IMR-90 (cell line): ENCODE measurements at regions not wholly inside any gene's neighbourhood (a gene's known extent, or its start where the extent isn't known, plus 50 kb on each side); places are given as distances from the start of the nearest gene placed in this dataset.

Experiments used
- CEBPB ChIP-seq: IDR thresholded peaks from 2 replicates; pipeline ENCODE4 v1.6.1; 2012; ENCODE audit warnings: low read depth, low read length, improper control_type of control experiment
- CHD1 ChIP-seq: IDR thresholded peaks from 2 replicates; pipeline ENCODE4 v1.6.1; 2012; ENCODE audit warnings: low read depth, low read length, improper control_type of control experiment
- FOS ChIP-seq: fragments of 150-350 bp; IDR thresholded peaks from 2 replicates; pipeline ENCODE4 v1.6.1; 2016; ENCODE audit warnings: low read depth, low read length
- MAFK ChIP-seq: IDR thresholded peaks from 2 replicates; pipeline ENCODE4 v1.6.1; 2012; ENCODE audit warnings: low read depth, low read length, improper control_type of control experiment
- MXI1 ChIP-seq: IDR thresholded peaks from 2 replicates; pipeline ENCODE4 v1.6.1; 2012; ENCODE audit warnings: low read depth, mild to moderate bottlenecking, low read length, moderate library complexity, borderline replicate concordance
- POLR2A ChIP-seq: IDR thresholded peaks from 2 replicates; pipeline ENCODE4 v1.6.1; 2012; ENCODE audit warnings: mild to moderate bottlenecking, low read depth, low read length
- RAD21 ChIP-seq: IDR thresholded peaks from 2 replicates; pipeline ENCODE4 v1.6.1; 2012; ENCODE audit warnings: low read length, improper control_type of control experiment
- RFX5 ChIP-seq: IDR thresholded peaks from 2 replicates; pipeline ENCODE4 v1.8.0; 2012; ENCODE audit warnings: low read depth, mild to moderate bottlenecking, low read length, moderate library complexity
- SMC3 ChIP-seq: fragments of 150-350 bp; IDR thresholded peaks from 2 replicates; pipeline ENCODE4 v1.6.1; 2016; ENCODE audit warnings: low read depth, mild to moderate bottlenecking, antibody characterized with exemption, low read length, moderate library complexity
- TF ChIP-seq, protein P1 (sequence below): conservative IDR thresholded peaks from 2 replicates; pipeline ENCODE4 v1.5.1; 2012; ENCODE audit warnings: mild to moderate bottlenecking, low read depth, low read length, improper control_type of control experiment
- TF ChIP-seq, protein P2 (sequence below): fragments of 150-350 bp; IDR thresholded peaks from 2 replicates; pipeline ENCODE4 v1.6.1; 2017; ENCODE audit warnings: mild to moderate bottlenecking, antibody characterized with exemption, low read length, low read depth

DNA sequence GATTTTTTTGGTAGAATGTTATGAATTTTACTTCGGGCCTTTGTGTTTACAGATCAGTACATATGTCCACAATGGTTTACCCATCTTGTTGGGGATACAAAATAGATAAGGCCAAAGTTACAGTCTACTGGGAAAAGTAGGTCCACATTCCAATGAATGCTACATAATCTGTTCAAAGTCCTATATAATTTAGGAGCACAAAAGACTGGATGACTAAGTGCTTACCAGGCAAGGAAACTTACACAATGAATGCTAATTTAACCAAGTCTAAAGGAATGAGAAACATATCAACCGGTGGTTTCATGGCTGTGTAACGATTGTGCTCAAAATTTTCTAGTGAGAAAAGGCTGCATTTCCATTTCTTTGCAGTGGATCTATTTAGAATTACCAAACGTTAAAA, 97.4 kb upstream of the TRPM3 start:
- TF ChIP-seq, protein P1, sequence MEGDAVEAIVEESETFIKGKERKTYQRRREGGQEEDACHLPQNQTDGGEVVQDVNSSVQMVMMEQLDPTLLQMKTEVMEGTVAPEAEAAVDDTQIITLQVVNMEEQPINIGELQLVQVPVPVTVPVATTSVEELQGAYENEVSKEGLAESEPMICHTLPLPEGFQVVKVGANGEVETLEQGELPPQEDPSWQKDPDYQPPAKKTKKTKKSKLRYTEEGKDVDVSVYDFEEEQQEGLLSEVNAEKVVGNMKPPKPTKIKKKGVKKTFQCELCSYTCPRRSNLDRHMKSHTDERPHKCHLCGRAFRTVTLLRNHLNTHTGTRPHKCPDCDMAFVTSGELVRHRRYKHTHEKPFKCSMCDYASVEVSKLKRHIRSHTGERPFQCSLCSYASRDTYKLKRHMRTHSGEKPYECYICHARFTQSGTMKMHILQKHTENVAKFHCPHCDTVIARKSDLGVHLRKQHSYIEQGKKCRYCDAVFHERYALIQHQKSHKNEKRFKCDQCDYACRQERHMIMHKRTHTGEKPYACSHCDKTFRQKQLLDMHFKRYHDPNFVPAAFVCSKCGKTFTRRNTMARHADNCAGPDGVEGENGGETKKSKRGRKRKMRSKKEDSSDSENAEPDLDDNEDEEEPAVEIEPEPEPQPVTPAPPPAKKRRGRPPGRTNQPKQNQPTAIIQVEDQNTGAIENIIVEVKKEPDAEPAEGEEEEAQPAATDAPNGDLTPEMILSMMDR: no peak
- no peak for TF ChIP-seq MAFK
- no peak for TF ChIP-seq FOS
- no peak for TF ChIP-seq POLR2A
- no peak for TF ChIP-seq SMC3
- TF ChIP-seq MXI1: no peak
- no peak for TF ChIP-seq RAD21
- TF ChIP-seq CEBPB: no peak
- no peak for TF ChIP-seq CHD1
- no peak for TF ChIP-seq RFX5
- TF ChIP-seq, protein P2, sequence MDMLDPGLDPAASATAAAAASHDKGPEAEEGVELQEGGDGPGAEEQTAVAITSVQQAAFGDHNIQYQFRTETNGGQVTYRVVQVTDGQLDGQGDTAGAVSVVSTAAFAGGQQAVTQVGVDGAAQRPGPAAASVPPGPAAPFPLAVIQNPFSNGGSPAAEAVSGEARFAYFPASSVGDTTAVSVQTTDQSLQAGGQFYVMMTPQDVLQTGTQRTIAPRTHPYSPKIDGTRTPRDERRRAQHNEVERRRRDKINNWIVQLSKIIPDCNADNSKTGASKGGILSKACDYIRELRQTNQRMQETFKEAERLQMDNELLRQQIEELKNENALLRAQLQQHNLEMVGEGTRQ: no peak
